ENCODE measurements at regions not wholly inside any gene's neighbourhood (a gene's known extent, or its start where the extent isn't known, plus 50 kb on each side); places are given as distances from the start of the nearest gene placed in this dataset.

DNA sequence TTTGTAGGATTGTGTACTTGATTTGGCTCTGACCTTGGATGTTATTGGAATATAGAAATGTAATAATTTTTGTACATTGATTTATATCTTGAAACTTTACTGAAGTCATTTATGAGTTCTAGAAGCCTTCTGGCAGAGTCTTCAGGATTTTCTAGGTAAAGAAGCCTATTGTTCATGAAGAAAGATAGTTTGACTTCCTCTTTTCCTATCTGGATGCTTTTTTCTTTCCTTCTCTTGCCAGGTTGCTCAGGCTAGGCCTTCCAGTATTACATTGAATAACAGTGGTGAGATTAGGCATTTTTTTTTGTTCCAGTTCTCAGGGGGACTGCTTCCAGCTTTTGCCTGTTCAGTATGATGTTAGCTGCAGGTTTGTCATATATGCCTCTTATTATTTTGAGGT is 191.1 kb downstream of the NAA11 start:
- TF ChIP-seq POLR2A (IDR thresholded peaks at IDR 0.05; ENCODE audit: low read length) (no peak), RFX5 (IDR thresholded peaks at IDR 0.05) (no peak), CEBPB (IDR thresholded peaks at IDR 0.05) (no peak), EP300 (IDR thresholded peaks at IDR 0.05) (no peak)
- TF ChIP-seq, protein P1, sequence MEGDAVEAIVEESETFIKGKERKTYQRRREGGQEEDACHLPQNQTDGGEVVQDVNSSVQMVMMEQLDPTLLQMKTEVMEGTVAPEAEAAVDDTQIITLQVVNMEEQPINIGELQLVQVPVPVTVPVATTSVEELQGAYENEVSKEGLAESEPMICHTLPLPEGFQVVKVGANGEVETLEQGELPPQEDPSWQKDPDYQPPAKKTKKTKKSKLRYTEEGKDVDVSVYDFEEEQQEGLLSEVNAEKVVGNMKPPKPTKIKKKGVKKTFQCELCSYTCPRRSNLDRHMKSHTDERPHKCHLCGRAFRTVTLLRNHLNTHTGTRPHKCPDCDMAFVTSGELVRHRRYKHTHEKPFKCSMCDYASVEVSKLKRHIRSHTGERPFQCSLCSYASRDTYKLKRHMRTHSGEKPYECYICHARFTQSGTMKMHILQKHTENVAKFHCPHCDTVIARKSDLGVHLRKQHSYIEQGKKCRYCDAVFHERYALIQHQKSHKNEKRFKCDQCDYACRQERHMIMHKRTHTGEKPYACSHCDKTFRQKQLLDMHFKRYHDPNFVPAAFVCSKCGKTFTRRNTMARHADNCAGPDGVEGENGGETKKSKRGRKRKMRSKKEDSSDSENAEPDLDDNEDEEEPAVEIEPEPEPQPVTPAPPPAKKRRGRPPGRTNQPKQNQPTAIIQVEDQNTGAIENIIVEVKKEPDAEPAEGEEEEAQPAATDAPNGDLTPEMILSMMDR (IDR thresholded peaks at IDR 0.05), result no peak
- TF ChIP-seq, protein P2, sequence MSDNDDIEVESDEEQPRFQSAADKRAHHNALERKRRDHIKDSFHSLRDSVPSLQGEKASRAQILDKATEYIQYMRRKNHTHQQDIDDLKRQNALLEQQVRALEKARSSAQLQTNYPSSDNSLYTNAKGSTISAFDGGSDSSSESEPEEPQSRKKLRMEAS (IDR thresholded peaks at IDR 0.05), result no peak

Data from A549 (cell line).